ENCODE measurements at regions not wholly inside any gene's neighbourhood (a gene's known extent, or its start where the extent isn't known, plus 50 kb on each side); places are given as distances from the start of the nearest gene placed in this dataset.

GRCh38 chr5:145499483-145499882 is 335.7 kb downstream of the PRELID2 start:
- no peak for DNase-seq

GRCh38 chr5:145497052-145497451 is 338.1 kb downstream of the PRELID2 start:
- no peak for DNase-seq

DNA sequence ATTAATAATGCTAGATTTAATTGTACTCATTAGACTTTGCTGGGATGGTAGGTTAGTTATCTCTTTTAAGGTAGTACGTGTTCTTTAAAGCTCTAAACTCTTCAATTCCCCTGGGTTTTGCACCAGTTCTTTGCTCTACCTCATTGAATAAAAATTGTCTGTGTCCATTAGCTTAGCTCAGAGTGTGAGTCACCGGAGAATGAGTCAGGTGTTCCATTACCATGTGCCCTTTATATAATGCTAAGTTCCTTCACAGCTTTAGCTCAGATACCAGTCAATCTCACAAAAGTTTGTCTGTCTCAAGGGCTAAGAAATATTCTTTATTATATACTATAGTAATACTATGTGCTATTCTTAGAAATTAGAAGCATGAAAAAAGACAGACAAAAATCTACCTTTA is 339.4 kb downstream of the PRELID2 start:
- DNase-seq, result no peak

DNA sequence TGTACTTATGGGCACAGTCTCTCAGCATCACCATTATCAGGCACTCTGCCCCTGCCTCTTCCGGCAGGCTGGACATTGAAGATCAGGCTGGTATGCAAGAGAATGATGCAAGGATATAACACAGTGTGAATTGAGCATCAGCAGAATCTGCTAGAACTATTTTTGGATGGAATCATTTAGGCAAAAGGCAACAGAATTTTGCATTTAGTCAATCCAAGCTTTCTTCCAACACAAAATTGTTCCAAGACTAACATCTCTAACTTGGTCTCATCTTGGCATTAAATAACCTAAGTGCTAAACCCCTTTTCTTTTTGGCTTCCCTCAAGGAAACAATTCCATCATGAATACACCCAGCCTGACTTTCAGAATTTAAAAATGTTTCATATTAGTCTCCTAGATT is 339.9 kb downstream of the PRELID2 start:
- DNase-seq, result no peak

GRCh38 chr5:145493435-145493834 is 341.7 kb downstream of the PRELID2 start:
- DNase-seq, result no peak

GRCh38 chr5:145489516-145489915 is 345.6 kb downstream of the PRELID2 start:
- DNase-seq, result no peak

- DNase-seq, result no peak
Measured at GRCh38 chr5:145484158-145484557, 351.0 kb downstream of the PRELID2 start.

GRCh38 chr5:145483212-145483611 is 351.9 kb downstream of the PRELID2 start:
- DNase-seq, result no peak

DNA sequence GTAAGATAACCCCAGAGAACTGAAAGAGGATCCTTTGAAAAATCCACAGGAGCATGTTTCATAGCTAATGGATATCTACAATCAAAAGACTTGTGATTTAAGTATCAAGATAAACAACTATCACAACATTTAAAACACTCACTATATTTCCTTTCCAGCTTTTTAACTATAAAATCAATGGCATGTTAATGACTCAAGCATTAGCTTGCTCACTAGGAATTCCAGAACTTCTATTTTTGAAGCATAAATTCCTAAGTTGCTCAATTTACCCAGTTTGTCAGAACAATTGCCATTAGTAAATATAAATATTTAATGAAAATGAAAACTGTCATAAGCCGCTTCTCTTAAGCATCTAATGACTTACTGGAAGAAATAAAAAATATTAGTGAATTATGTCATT is 355.3 kb downstream of the PRELID2 start:
- DNase-seq, result no peak

- no peak for DNase-seq
Measured at GRCh38 chr5:145479271-145479670, 355.9 kb downstream of the PRELID2 start.

DNA sequence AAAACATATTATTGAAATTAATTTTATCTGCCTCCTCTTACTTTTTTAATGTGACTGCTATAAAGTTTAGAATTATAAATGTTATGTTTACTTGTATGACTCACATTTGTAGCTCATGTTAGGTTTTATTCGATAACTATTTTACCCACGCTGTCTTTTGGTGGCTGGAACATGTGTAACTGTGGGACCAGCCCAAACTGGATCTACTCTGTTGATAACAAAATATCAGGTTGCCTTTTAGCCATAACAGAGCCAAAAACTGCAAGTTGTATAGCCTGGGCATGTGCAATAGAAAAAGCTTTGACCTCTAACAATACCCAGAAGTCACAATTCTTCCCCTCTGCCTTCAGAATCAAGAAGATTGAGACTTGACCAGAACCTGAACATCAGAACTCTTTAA is 356.5 kb downstream of the PRELID2 start:
- DNase-seq, result no peak

GRCh38 chr5:145473042-145473642 is 362.0 kb downstream of the PRELID2 start:
- DNase-seq, result no peak

GRCh38 chr5:145471831-145472612 is 363.1 kb downstream of the PRELID2 start:
- DNase-seq, result no peak

- no peak for DNase-seq
Measured at GRCh38 chr5:145471026-145471425, 364.1 kb downstream of the PRELID2 start.

DNA sequence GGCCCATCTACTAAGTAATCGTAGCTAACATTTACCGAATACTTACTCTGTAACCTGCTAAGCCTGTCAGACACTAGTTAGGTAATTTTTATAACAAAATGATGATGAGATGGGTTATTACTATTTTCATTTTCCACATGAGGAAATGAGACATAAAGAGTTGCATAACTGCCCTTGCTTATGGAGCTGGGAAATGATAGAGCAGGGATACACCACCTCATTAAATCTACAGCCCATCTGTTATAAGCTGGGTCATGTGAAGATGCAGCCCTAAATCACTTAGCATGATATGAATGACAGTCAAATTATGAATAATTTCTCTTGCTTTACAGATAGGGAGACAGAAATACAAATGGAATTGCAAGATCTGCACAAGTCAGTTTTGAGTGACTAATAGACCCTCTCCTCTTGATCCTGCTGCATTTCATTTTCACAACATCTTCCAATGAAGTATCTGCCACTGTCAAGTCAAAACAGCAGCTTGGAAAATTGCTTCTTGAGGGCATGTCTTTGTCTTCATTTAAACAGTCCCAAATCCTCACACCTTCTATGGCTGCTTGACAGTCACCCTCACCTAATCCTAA is 364.7 kb downstream of the PRELID2 start:
- DNase-seq, result no peak

- no peak for DNase-seq
Measured at GRCh38 chr5:145467446-145467845, 367.7 kb downstream of the PRELID2 start.

GRCh38 chr5:145466533-145466932 is 368.6 kb downstream of the PRELID2 start:
- DNase-seq, result no peak

- no peak for DNase-seq
Measured at GRCh38 chr5:145465474-145466263, 369.5 kb downstream of the PRELID2 start.

- DNase-seq, result no peak
Measured at GRCh38 chr5:145464171-145464570, 371.0 kb downstream of the PRELID2 start.

DNA sequence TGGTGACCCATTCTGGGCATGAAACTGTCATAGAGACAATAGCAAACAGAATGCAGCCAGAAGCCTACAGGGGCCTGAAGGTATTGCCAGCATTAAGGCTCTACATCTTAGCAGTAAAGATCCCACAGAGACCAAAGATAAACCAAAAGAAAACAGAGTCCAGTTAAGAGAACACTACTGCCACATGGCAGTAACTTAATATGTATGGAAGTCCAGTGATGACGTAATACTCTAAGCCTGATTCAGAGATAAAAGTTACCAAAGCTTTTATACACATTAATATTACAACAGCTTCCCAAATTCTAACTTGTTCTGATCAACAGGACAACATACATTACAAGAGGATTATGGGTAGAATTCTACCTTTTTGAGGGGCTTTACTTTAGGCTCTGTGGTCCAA is 371.5 kb downstream of the PRELID2 start:
- DNase-seq, result no peak

DNA sequence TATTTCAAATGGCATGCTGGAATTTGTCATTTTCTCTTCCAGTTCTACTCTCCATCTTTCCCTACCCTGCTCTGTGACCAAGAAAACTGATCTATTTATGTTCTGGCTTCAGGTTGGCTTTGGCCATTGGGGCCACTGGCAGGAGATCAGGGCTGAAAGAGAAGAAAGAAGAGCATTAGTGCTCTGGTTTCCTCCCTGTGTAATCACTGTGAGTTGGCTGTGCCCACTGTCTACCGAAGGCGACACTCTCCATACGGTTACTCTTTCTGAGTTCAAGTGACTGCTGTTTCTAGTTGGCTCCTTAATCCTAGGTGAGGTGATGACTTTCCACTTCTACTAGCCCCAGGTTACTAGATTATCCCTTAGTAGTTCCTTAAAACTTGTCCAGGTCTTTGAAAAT is 372.6 kb downstream of the PRELID2 start:
- no peak for DNase-seq

DNA sequence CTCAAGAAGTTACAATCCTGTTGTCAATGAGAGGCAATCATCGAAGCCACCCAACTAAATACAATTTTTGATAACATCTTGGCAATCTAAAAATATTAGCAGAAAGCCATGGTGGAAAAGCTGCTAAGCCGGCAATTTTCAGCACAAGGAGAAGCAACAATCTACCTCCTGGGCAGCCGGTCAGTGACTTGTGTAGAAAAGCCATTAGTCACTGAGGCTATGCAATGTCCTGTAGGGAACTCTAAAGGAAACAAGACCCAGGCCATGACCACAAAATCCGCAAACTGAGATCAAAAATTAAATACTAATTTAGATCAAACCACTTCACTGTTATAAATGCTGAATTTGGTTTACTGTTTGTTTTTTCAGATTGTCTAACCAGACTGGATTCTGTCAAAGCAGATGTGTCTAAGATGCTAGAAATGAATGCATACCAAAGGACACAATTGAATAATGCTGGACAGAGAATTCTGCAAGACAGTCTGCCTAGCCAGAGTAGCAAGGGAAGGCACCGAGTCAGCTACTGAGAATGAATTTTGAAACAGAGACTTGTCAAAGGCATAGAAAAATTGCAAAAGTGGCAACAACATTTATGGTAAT is 384.8 kb downstream of the PRELID2 start:
- no peak for DNase-seq

DNA sequence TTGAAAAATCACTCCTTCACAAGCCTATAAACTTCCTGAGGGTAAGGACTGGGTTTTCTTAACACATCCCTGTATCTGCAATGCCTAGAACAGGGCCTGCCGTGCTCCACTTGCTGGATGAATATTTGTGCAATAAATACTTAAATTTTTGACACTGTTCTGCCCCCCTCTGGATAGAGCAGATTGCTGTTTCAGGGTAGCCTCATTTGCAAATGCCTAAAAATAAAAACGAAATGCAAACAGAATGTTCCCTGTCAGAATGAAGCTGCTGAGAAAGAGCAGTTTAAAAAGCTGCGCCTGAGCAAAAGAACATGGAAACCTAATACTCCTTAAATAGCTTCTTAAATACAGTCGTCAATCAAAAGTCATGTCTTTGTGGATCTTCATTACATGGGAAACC is 385.3 kb downstream of the PRELID2 start:
- DNase-seq, result no peak

Measured in NCI-H1436 (cell line).